HG02798 (cell line): ENCODE measurements at regions not wholly inside any gene's neighbourhood (a gene's known extent, or its start where the extent isn't known, plus 50 kb on each side); places are given as distances from the start of the nearest gene placed in this dataset.

Source experiments
- ATAC-seq: cut with Tn5 transposase; IDR thresholded peaks from one replicate; pipeline ENCODE4 v1.9.1; 2021; ENCODE audit warnings: mild to moderate bottlenecking; ENCODE audit not compliant: unreplicated experiment, poor library complexity

GRCh38 chr5:54370982-54371381 is 60.6 kb upstream of the ARL15 start:
- no peak for ATAC-seq

- ATAC-seq: no peak
These were observed 57.5 kb upstream of the ARL15 start for GRCh38 chr5:54367844-54368243.

GRCh38 chr5:54366707-54367106 is 56.3 kb upstream of the ARL15 start:
- ATAC-seq: no peak

GRCh38 chr5:54363669-54364068 is 53.3 kb upstream of the ARL15 start:
- ATAC-seq: no peak

- no peak for ATAC-seq
These were observed 52.7 kb upstream of the ARL15 start for GRCh38 chr5:54362992-54363625.

GRCh38 chr5:54362434-54362833 is 52.1 kb upstream of the ARL15 start:
- no peak for ATAC-seq

GRCh38 chr5:54361691-54362411 is 51.5 kb upstream of the ARL15 start:
- no peak for ATAC-seq

- no peak for ATAC-seq
These were observed 50.7 kb upstream of the ARL15 start for GRCh38 chr5:54360925-54361662.
